KMS-11 (cell line): ENCODE measurements at regions not wholly inside any gene's neighbourhood (a gene's known extent, or its start where the extent isn't known, plus 50 kb on each side); places are given as distances from the start of the nearest gene placed in this dataset.

Source experiments
- H2AFZ ChIP-seq: fragments of 200-600 bp; sonication (generic); 2 replicates; pipeline ENCODE4 v1.6.1; 2016; ENCODE audit warnings: antibody characterized with exemption, mixed run types, low read depth
- H3K27ac ChIP-seq: fragments of 200-600 bp; sonication (generic); 2 replicates; pipeline ENCODE4 v1.6.1; 2016; ENCODE audit warnings: mild to moderate bottlenecking, mixed run types
- H3K27me3 ChIP-seq: fragments of 200-600 bp; sonication (generic); 2 replicates; pipeline ENCODE4 v1.6.1; 2017; ENCODE audit warnings: mild to moderate bottlenecking, low read depth, mixed run types, moderate library complexity; ENCODE audit not compliant: insufficient read depth
- H3K36me3 ChIP-seq: fragments of 200-600 bp; sonication (generic); 2 replicates; pipeline ENCODE4 v1.6.1; 2017; ENCODE audit warnings: mild to moderate bottlenecking, mixed run types; ENCODE audit not compliant: insufficient read depth
- H3K4me1 ChIP-seq: fragments of 200-600 bp; sonication (generic); 2 replicates; pipeline ENCODE4 v1.6.1; 2016; ENCODE audit warnings: mild to moderate bottlenecking, low read depth, mixed run types; ENCODE audit not compliant: poor library complexity, severe bottlenecking
- H3K4me2 ChIP-seq: fragments of 200-600 bp; sonication (generic); 2 replicates; pipeline ENCODE4 v1.7.0; 2016; ENCODE audit warnings: mild to moderate bottlenecking, mixed run types
- H3K4me3 ChIP-seq: fragments of 200-600 bp; sonication (generic); IDR thresholded peaks from 2 replicates; pipeline ENCODE4 v1.6.1; 2017; ENCODE audit warnings: low read depth, low read length, mixed read lengths; ENCODE audit not compliant: insufficient read depth
- H3K79me2 ChIP-seq: fragments of 200-600 bp; sonication (generic); 2 replicates; pipeline ENCODE4 v1.6.1; 2016; ENCODE audit warnings: low read depth, mixed run types; ENCODE audit not compliant: insufficient read depth
- H3K9ac ChIP-seq: fragments of 200-600 bp; sonication (generic); 2 replicates; pipeline ENCODE4 v1.6.1; 2016; ENCODE audit warnings: mild to moderate bottlenecking, mixed run types
- H4K20me1 ChIP-seq: fragments of 200-600 bp; sonication (generic); 2 replicates; pipeline ENCODE4 v1.6.1; 2016; ENCODE audit warnings: mild to moderate bottlenecking, mixed run types; ENCODE audit not compliant: insufficient read depth
- CTCF ChIP-seq: fragments of 200-600 bp; sonication (generic); conservative IDR thresholded peaks from 2 replicates; pipeline ENCODE4 v1.6.1; 2017; ENCODE audit warnings: low read depth, mild to moderate bottlenecking, antibody characterized with exemption, low read length, moderate library complexity, mixed read lengths

DNA sequence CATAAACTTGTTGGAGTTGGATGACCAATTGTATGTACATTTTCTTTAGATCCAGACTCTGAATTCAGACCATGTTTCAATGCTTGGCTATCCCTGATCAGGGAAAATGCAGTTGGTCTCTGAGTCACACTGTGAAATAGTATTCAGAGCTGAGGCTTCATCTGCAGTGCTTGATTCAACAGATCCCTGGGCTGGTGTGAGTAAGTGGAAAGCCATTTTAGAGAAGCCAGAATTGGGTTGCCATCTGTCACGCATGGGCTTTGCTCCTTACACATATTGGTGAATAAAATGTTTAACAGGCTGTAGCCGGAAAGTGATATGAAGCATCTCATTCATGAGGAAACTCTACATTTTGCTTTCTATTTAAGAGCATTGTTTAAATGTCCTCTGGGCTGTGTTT is 50.0 kb upstream of the ACYP2 start:
- no peak overlapping the region for H2AFZ ChIP-seq
- H3K4me2 ChIP-seq, result peak overlapping the region; percentile 10; the same call in 1 of the 2 replicates
- H4K20me1 ChIP-seq, result no peaks in the 10 kb centered on the region
- peaks cover 55% of the 10 kb centered on the region for H3K4me1 ChIP-seq
- no peak overlapping the region for H3K4me3 ChIP-seq
- no peak for TF ChIP-seq CTCF
- H3K79me2 ChIP-seq, result no peaks in the 10 kb centered on the region
- H3K36me3 ChIP-seq, result no peaks in the 10 kb centered on the region
- H3K9ac ChIP-seq, result no peak overlapping the region
- no peaks in the 10 kb centered on the region for H3K27me3 ChIP-seq
- H3K27ac ChIP-seq, result no peak overlapping the region

DNA sequence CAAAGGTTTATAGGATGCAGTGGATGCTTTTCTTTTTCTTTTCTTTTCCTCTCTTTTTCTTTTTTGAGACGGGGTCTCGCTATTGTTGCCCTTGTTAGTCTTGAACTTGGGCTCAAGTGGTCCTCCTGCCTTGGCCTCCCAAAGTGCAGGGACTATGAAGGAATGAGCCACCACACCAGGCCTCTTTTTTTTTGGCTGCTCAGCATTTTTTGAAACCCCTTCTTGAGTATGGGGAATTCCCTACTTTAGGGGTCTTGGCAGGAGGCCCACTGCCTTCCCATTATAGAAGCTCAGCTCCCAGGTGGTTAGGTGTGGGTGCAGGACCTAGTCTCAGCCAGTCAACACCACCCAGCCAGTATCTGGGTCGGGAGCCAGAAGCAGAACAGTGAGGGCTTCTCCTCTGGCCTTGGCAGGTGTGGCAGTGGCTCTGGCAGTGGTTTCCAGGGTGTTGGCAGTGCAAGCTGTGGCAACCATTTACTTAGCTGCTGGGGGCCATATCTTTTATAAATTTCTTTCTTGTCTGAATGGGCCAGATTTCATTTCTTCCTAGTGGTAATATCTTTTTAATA is 51.4 kb upstream of the ACYP2 start:
- Histone ChIP-seq H3K4me3 (no peak overlapping the region), H3K36me3 (no peaks in the 10 kb centered on the region), H3K9ac (no peak overlapping the region), H2AFZ (no peak overlapping the region), H3K4me1 (peaks cover 59% of the 10 kb centered on the region), H3K4me2 (peak overlapping the region; percentile 63), H3K27ac (peak overlapping the region; percentile 23; the same call in 1 of the 2 replicates), H3K79me2 (no peaks in the 10 kb centered on the region), H4K20me1 (no peaks in the 10 kb centered on the region), H3K27me3 (no peaks in the 10 kb centered on the region)
- no peak for TF ChIP-seq CTCF

- no peak for TF ChIP-seq CTCF
- H3K9ac ChIP-seq, result no peak overlapping the region
- H2AFZ ChIP-seq, result no peak overlapping the region
- no peaks in the 10 kb centered on the region for H3K27me3 ChIP-seq
- no peak overlapping the region for H3K4me3 ChIP-seq
- no peak overlapping the region for H3K27ac ChIP-seq
- no peaks in the 10 kb centered on the region for H4K20me1 ChIP-seq
- H3K4me2 ChIP-seq, result peak overlapping the region; percentile 47; the same call in 1 of the 2 replicates
- H3K4me1 ChIP-seq, result peaks cover 59% of the 10 kb centered on the region
- no peaks in the 10 kb centered on the region for H3K36me3 ChIP-seq
- H3K79me2 ChIP-seq, result no peaks in the 10 kb centered on the region
Observed at GRCh38 chr2:54062401-54062800, 53.0 kb upstream of the ACYP2 start.

DNA sequence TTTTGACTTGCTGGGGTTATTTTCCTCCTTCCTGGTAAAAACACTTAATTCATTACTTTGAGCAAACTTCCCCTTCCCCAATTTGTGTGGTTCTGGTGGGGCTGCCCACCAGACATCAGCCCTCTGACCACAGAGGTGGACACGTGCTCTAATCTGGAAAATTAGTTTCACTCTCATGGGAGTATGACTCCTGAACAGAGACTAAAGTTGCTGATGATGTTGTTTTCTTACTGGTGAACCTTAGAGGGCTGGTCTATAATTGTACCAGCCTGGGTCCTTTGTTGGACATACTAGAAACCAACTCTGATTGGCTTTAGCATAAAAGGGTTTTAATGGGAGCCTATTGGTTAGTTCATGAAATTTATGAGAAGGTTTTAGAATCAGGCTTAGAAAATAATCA is 54.1 kb upstream of the ACYP2 start:
- no peaks in the 10 kb centered on the region for H3K27me3 ChIP-seq
- peak overlapping the region; percentile 10; the same call in 1 of the 2 replicates for H3K27ac ChIP-seq
- H3K4me1 ChIP-seq, result peaks cover 70% of the 10 kb centered on the region
- peak overlapping the region; percentile 47; the same call in 1 of the 2 replicates for H3K4me2 ChIP-seq
- no peaks in the 10 kb centered on the region for H3K79me2 ChIP-seq
- H4K20me1 ChIP-seq, result no peaks in the 10 kb centered on the region
- no peaks in the 10 kb centered on the region for H3K36me3 ChIP-seq
- H3K9ac ChIP-seq, result no peak overlapping the region
- H3K4me3 ChIP-seq, result no peak overlapping the region
- H2AFZ ChIP-seq, result peak overlapping the region; percentile 24; the same call in 1 of the 2 replicates
- TF ChIP-seq CTCF, result no peak
